GM12891 (cell line): ENCODE measurements at regions not wholly inside any gene's neighbourhood (a gene's known extent, or its start where the extent isn't known, plus 50 kb on each side); places are given as distances from the start of the nearest gene placed in this dataset.

Experiments used
- DNase-seq: peaks from one replicate; pipeline ENCODE4 v3.0.0; 2011; ENCODE audit warnings: low spot score; ENCODE audit not compliant: insufficient read length
- FAIRE-seq: peaks from 2 replicates; lab custom pipeline; 2011; peaks lifted over from hg19 to GRCh38; lab: Jason Lieb, UNC
- PAX5 ChIP-seq: IDR thresholded peaks from 2 replicates; pipeline ENCODE4 v1.6.1; 2011; ENCODE audit warnings: low read length, moderate library complexity, mild to moderate bottlenecking; ENCODE audit not compliant: insufficient read depth, severe bottlenecking
- POLR2A ChIP-seq: IDR thresholded peaks from 2 replicates; pipeline ENCODE4 v1.6.1; 2011; ENCODE audit warnings: low read depth, low read length, control low read depth
- POLR2AphosphoS5 ChIP-seq: IDR thresholded peaks from 2 replicates; pipeline ENCODE4 v1.6.1; 2011; ENCODE audit warnings: low read depth, low read length, control low read depth
- POU2F2 ChIP-seq: IDR thresholded peaks from 2 replicates; pipeline ENCODE4 v1.6.1; 2011; ENCODE audit warnings: low read depth, mild to moderate bottlenecking, control low read depth, low read length, moderate library complexity
- SPI1 ChIP-seq: IDR thresholded peaks from 2 replicates; pipeline ENCODE4 v1.6.1; 2011; ENCODE audit warnings: low read depth, low read length, control low read depth
- TAF1 ChIP-seq: IDR thresholded peaks from 2 replicates; pipeline ENCODE4 v1.6.1; 2011; ENCODE audit warnings: low read depth, low read length, control low read depth

DNA sequence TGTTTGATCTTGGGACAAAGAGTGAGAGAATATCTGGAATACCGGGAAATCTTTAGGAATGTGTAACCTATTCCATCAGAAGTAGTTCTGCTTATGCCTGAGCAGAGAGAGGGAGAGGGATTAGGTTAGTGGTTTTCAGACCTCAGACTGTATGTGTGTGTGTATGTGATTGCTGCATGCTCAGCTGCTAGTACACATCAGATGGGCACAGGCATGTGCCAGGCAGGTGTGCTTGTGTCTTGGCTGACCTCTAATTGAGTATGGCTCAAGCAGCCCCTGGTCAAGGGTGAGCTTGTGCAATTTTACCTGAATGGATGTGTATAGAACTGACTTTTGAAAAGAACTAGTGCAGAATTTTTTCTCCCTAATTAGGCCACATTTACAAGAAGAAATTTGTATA lies 91.2 kb downstream of the INSIG2 start:
- TF ChIP-seq SPI1 (no peak), TAF1 (no peak), PAX5 (no peak), POLR2AphosphoS5 (no peak)
- peak; percentile 75 for FAIRE-seq
- DNase-seq = no peak

- TF ChIP-seq SPI1 = no peak
- TF ChIP-seq POLR2A = no peak
- TF ChIP-seq PAX5 = no peak
- TF ChIP-seq POLR2AphosphoS5 = no peak
- TF ChIP-seq POU2F2 = no peak
- TF ChIP-seq TAF1 = no peak
- DNase-seq (no peak), FAIRE-seq (no peak)
Measured at GRCh38 chr2:118177884-118178283, 89.6 kb downstream of the INSIG2 start.

GRCh38 chr2:118177318-118177717 lies 89.0 kb downstream of the INSIG2 start:
- FAIRE-seq = no peak
- no peak for TF ChIP-seq TAF1
- no peak for TF ChIP-seq POLR2AphosphoS5
- no peak for TF ChIP-seq PAX5
- no peak for TF ChIP-seq SPI1
- TF ChIP-seq POU2F2 = no peak
- TF ChIP-seq POLR2A = no peak

DNA sequence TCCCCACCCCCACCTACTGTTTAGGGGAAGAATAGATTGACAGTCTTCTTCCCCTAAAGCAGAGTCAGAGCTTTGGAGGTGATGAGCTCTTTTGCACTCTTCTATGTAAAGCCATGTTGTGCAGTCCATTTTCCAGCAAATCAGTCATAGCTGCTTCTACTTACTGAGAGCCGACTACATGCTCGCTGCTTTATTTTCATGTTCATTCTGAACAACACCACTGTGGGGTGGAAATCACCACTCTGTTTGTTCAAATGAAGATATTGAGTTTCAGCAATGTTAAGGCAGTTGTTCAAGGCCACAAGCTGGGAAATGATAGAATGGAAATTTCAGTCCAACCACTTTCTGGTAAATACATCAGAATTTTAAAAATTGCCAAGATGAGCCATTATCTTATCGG lies 88.3 kb downstream of the INSIG2 start:
- FAIRE-seq (no peak), DNase-seq (no peak)
- TF ChIP-seq POLR2AphosphoS5 (no peak), POU2F2 (no peak), PAX5 (no peak), SPI1 (no peak), POLR2A (no peak), TAF1 (no peak)

More at GRCh38 chr2:118177318-118177717, 89.0 kb downstream of the INSIG2 start:
- no peak for DNase-seq

GRCh38 chr2:118171546-118171945 lies 83.3 kb downstream of the INSIG2 start:
- TF ChIP-seq SPI1 (no peak), POLR2A (no peak), POLR2AphosphoS5 (no peak), PAX5 (no peak), POU2F2 (no peak), TAF1 (no peak)
- DNase-seq (no peak), FAIRE-seq (no peak)

- FAIRE-seq (no peak), DNase-seq (no peak)
- no peak for TF ChIP-seq POU2F2
- TF ChIP-seq POLR2AphosphoS5 = no peak
- no peak for TF ChIP-seq TAF1
- no peak for TF ChIP-seq POLR2A
- TF ChIP-seq SPI1 = no peak
- TF ChIP-seq PAX5 = no peak
Measured at GRCh38 chr2:118169359-118170005, 81.2 kb downstream of the INSIG2 start.

- DNase-seq = no peak
- no peak for FAIRE-seq
- no peak for TF ChIP-seq PAX5
- no peak for TF ChIP-seq POLR2A
- TF ChIP-seq TAF1 = no peak
- TF ChIP-seq POLR2AphosphoS5 = no peak
- no peak for TF ChIP-seq SPI1
- TF ChIP-seq POU2F2 = no peak
Measured at GRCh38 chr2:118168615-118169014, 80.3 kb downstream of the INSIG2 start.

- TF ChIP-seq SPI1 = no peak
- no peak for TF ChIP-seq POLR2A
- TF ChIP-seq POU2F2 = no peak
- no peak for TF ChIP-seq POLR2AphosphoS5
- TF ChIP-seq TAF1 = no peak
- TF ChIP-seq PAX5 = no peak
- DNase-seq = no peak
- no peak for FAIRE-seq
Measured at GRCh38 chr2:118167026-118167425, 78.8 kb downstream of the INSIG2 start.

DNA sequence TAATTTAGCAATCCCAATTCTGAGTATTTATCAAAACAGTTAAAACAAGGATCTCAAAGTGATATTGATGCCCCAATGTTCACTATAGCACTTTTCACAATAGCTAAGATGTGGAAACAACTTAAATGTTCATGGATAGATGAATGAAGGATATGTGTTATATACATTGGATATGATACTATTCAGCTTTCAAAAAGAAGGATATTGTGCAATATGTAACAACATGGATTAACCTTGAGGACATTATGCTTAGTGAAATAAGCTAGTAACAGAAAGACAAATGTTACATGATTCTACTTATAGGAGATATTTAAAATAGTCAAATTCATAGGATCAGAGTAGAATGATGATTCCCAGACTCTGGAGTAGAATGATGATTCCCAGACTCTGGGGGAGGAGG lies 78.0 kb downstream of the INSIG2 start:
- no peak for TF ChIP-seq PAX5
- no peak for TF ChIP-seq POU2F2
- no peak for TF ChIP-seq SPI1
- no peak for TF ChIP-seq POLR2AphosphoS5
- no peak for TF ChIP-seq POLR2A
- TF ChIP-seq TAF1 = no peak
- FAIRE-seq (no peak), DNase-seq (no peak)

- no peak for FAIRE-seq
Measured at GRCh38 chr2:118165595-118165994, 77.3 kb downstream of the INSIG2 start.

More at GRCh38 chr2:118165595-118165994, 77.3 kb downstream of the INSIG2 start:
- TF ChIP-seq POLR2AphosphoS5 (no peak), PAX5 (no peak), SPI1 (no peak), POU2F2 (no peak), POLR2A (no peak), TAF1 (no peak)
- no peak for DNase-seq
